ENCODE measurements at regions not wholly inside any gene's neighbourhood (a gene's known extent, or its start where the extent isn't known, plus 50 kb on each side); places are given as distances from the start of the nearest gene placed in this dataset.

GRCh38 chr20:11372876-11373790, 544.6 kb upstream of the BTBD3 start:
- ATAC-seq (no peak), DNase-seq (ENCODE audit: low spot score) (no peak)

- ATAC-seq (no peak), DNase-seq (ENCODE audit: low spot score) (no peak)
Observed at GRCh38 chr20:11375335-11375734, 542.4 kb upstream of the BTBD3 start.

- no peak for DNase-seq (ENCODE audit: low spot score)
Observed at GRCh38 chr20:11375966-11376365, 541.7 kb upstream of the BTBD3 start.

GRCh38 chr20:11376420-11376819, 541.3 kb upstream of the BTBD3 start:
- ATAC-seq (no peak), DNase-seq (ENCODE audit: low spot score) (no peak)

More at GRCh38 chr20:11375966-11376365, 541.7 kb upstream of the BTBD3 start:
- no peak for ATAC-seq

- DNase-seq (ENCODE audit: low spot score) (no peak), ATAC-seq (no peak)
Observed at GRCh38 chr20:11376998-11377397, 540.7 kb upstream of the BTBD3 start.

GRCh38 chr20:11377761-11378160, 539.9 kb upstream of the BTBD3 start:
- ATAC-seq = no peak
- no peak for DNase-seq (ENCODE audit: low spot score)

- DNase-seq (ENCODE audit: low spot score) (no peak), ATAC-seq (no peak)
Observed at GRCh38 chr20:11378252-11378651, 539.4 kb upstream of the BTBD3 start.

- ATAC-seq (no peak), DNase-seq (ENCODE audit: low spot score) (no peak)
Observed at GRCh38 chr20:11379257-11380011, 538.3 kb upstream of the BTBD3 start.

- no peak for ATAC-seq
Observed at GRCh38 chr20:11380283-11380682, 537.4 kb upstream of the BTBD3 start.

GRCh38 chr20:11387189-11387754, 530.4 kb upstream of the BTBD3 start:
- no peak for ATAC-seq
- no peak for DNase-seq (ENCODE audit: low spot score)

More at GRCh38 chr20:11380283-11380682, 537.4 kb upstream of the BTBD3 start:
- DNase-seq (ENCODE audit: low spot score) = no peak

GRCh38 chr20:11389186-11389585, 528.5 kb upstream of the BTBD3 start:
- no peak for DNase-seq (ENCODE audit: low spot score)
- no peak for ATAC-seq

- ATAC-seq = no peak
Observed at GRCh38 chr20:11391591-11391990, 526.1 kb upstream of the BTBD3 start.

GRCh38 chr20:11394145-11394833, 523.4 kb upstream of the BTBD3 start:
- no peak for ATAC-seq

More at GRCh38 chr20:11391591-11391990, 526.1 kb upstream of the BTBD3 start:
- no peak for DNase-seq (ENCODE audit: low spot score)

GRCh38 chr20:11395581-11395980, 522.1 kb upstream of the BTBD3 start:
- DNase-seq (ENCODE audit: low spot score) (no peak), ATAC-seq (no peak)

More at GRCh38 chr20:11394145-11394833, 523.4 kb upstream of the BTBD3 start:
- DNase-seq (ENCODE audit: low spot score) = no peak

GRCh38 chr20:11401988-11402387, 515.7 kb upstream of the BTBD3 start:
- DNase-seq (ENCODE audit: low spot score) (no peak), ATAC-seq (peak; percentile 65)

- DNase-seq (ENCODE audit: low spot score) (no peak), ATAC-seq (no peak)
Observed at GRCh38 chr20:11403711-11404110, 514.0 kb upstream of the BTBD3 start.

GRCh38 chr20:11406877-11407276, 510.8 kb upstream of the BTBD3 start:
- ATAC-seq = no peak

GRCh38 chr20:11409561-11409960, 508.1 kb upstream of the BTBD3 start:
- DNase-seq (ENCODE audit: low spot score) (no peak), ATAC-seq (no peak)

More at GRCh38 chr20:11406877-11407276, 510.8 kb upstream of the BTBD3 start:
- no peak for DNase-seq (ENCODE audit: low spot score)

GRCh38 chr20:11411765-11412164, 505.9 kb upstream of the BTBD3 start:
- ATAC-seq = no peak
- DNase-seq (ENCODE audit: low spot score) = no peak

GRCh38 chr20:11426948-11427347, 490.7 kb upstream of the BTBD3 start:
- ATAC-seq (no peak), DNase-seq (ENCODE audit: low spot score) (no peak)

- ATAC-seq (no peak), DNase-seq (ENCODE audit: low spot score) (no peak)
Observed at GRCh38 chr20:11429168-11429567, 488.5 kb upstream of the BTBD3 start.
